HG02623 (cell line): ENCODE measurements at regions not wholly inside any gene's neighbourhood (a gene's known extent, or its start where the extent isn't known, plus 50 kb on each side); places are given as distances from the start of the nearest gene placed in this dataset.
A peak's percentile ranks its signal among the peaks of the same experiment; 100 is the strongest.
"Not testable (repeated sequence)": the region's sequence is repeated elsewhere in the genome, so short reads cannot be mapped to it uniquely, and the experiment has no call there.

ENCODE experiments used
- ATAC-seq: cut with Tn5 transposase; IDR thresholded peaks from one replicate; pipeline ENCODE4 v1.9.1; 2021; ENCODE audit warnings: moderate library complexity; ENCODE audit not compliant: unreplicated experiment

DNA sequence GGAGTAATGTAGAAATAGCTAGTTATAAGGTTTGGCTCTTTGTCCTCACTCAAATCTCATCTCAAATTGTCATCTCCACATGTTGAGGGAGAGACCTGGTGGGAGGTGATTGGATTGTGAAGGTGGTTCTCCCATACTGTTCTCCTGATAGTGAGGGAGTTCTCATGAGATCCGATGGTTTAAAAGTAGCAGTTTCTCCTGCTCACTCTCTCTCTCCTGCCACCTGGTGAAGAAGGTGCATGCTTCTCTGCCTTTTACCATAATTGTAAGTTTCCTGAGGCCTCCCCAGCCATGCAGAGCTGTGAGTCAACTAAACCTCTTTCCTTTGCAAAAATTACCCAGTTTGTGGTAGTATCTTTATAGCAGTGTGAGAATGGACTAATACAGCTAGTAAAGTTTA, 849.4 kb downstream of the DACH1 start:
- no peak for ATAC-seq

DNA sequence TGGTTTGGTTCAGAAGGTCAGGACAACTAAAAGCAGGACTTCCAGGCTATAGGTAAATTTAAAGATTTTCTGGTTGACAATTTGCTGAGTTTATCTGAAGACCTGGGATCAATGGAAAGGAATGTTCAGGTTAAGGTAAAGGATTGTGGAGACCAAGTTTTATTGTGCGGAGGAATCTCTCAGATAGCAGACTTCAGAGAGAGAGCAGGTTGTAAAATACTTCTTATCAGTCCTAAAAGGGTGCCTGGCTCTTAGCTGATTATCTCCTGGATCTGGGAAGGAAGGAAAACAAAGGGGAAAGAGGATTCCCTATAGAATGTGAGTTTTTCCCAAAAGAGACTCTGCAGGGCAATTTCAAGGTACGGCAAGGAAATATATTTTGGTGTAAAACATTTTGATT, 851.5 kb downstream of the DACH1 start:
- no peak for ATAC-seq

DNA sequence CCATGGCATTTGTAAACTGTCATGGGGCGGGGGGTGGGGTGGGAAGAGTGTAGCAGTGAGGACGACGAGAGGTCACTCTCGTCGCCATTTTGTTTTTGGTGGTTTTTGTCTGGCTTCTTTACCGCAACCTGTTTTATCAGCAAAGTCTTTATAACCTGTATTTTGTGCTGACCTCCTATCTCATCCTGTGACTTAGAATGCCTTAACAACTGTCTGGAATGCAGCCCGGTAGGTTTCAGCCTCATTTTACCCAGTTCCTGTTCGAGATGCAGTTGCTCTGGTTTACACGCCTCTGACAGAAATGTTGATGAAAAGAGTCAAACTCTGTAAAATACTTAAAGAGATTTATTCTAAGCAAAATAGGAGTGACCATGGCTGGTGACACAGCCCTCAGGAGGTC, 852.0 kb downstream of the DACH1 start:
- no peak for ATAC-seq

DNA sequence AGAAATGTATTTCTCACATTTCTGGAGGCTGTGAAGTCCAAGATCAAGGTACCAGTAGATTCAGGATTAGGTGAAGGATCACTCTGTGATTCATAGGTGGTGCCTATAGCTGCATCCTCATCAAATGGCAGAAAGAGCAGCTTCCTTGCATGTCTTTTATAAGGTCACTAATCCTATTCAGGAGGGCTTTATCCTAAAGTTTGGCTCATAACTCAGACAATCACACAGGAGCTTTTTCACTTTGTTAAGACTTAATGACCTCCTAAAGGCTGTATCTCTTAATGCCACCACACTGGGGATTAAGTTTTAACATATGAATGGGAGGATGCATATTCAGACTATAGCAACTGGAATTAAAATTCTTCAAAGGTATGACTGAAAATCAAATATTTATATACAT, 861.1 kb downstream of the DACH1 start:
- ATAC-seq, result no peak

DNA sequence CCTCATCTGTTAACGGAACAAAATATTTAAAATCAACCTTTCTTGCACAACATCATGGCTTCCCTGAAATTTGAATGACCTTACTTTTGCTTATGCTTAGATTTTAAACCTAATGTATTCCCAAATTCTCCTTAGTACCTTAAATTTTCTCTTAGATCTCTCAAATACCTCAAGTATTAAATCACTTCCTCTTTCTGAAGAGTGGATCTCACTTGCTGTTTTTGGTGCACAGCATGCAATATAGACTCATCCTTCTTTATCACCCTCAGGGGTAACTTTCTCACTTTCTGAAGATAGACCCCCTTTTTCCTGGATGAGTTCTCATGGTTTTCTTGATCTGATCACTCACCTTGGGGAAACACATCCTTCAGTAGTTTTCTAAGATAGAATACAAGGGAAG, 871.7 kb downstream of the DACH1 start:
- ATAC-seq, result no peak

DNA sequence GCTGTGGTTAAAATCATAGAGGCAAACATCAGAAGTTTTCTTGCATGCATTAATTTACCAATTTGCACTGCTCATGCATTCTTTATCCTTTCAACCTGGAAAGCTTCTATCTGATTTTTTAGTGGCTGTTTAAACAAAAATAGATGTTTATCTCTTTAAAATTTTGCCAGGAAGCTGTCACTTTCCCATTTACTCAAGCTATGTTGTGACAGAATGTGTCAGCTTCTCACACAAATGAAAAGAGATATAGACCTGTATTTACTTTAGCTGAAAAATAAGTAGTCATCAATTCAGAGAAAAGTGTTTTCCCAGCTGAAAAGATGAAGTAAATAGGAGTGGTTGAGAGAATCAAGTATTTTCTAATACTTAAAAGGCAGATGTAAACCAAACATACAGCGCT, 872.8 kb downstream of the DACH1 start:
- ATAC-seq, result no peak

DNA sequence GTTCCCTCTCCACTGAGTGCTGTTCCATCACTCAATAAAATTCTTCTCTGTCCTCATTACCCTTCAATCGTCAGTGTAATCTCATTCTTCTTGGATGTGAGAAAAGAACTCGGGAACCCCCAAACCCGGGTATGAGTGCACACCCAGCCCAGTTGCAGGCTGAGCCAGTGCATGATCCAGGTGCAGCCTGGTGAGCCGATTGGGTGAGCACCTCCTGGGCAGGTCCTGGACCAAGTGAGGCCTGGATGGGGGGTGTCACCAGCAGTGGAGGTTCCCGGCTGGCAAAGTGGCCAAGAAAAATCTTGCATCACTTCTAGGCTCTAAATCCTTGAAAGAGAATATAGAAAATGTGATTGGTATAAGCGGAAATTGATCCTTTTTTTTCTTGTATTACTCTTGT, 878.8 kb upstream of the KLHL1 start:
- no peak for ATAC-seq

DNA sequence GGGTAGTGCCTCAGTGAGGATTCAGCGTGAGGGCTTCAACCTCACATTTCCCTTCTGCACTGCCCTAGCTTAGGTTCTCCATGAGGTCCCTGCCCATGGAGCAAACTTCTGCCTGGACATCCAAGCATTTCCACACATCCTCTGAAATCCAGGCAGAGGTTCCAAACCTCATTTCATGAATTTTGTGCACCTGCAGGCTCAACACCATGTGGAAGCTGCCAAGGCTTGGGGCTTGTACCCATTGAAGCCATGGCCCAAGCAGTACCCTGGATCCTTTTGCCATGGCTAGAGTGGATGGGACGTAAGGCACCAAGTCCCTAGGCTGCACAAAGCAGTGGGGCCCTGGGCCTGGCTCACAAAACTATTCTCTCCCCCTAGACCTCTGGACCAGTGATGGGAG, 877.1 kb upstream of the KLHL1 start:
- no peak for ATAC-seq

DNA sequence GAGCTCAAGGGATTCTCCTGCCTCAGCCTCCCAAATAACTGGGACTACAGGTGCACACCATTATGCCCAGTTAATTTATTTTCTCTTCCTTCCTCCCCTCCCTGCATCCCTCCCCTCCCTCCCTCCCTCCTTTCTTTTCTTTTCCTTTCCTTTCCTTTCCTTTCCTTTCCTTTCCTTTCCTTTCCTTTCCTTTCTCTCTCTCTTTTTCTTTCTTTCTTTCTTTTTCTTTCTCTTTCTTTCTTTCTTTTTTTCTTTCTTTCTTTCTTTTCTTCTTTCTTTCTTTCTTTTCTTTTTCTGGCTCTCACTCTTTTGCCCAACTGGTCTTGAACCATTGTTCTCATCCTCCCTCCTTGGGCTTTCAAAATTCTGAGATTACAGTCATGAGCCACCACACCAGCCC, 873.0 kb upstream of the KLHL1 start:
- not testable (repeated sequence) for ATAC-seq

DNA sequence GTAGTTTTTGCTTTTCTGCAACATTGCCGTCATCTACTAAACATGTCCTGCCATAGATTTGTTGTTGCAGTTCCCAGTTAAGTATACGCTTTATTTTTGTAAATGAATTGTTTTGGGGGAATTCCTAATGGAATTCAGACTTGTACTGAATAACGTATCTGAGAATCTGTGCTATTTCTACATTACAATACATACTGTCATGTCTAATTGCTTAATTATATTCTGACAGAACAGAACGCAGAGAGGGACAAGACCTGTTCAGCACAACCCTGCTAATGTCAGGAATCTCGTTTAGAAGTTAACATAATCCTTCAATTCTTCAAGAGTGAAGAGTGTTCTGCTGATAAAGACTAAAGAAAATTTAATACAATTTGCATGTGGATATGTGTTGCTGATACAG, 861.1 kb upstream of the KLHL1 start:
- no peak for ATAC-seq

DNA sequence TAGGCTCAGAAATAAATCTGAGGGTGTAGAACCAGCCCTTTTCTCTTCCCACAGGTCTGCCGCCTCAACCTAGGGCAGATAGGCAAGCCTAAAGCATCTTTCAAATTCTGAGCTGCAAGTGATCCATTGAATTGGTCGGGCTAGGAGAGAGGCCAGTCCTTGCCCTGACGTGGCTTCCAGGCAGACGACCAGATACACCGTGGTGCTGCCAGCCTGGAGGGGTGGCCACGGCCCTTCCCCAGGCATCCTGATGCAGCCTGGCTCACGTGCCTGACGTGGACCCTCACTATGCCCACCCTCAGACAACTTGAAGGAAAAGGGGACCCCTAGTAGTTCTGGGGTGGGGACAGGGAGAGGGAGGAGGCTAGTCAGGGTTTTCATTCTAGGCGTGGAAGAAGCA, 859.3 kb upstream of the KLHL1 start:
- no peak for ATAC-seq

DNA sequence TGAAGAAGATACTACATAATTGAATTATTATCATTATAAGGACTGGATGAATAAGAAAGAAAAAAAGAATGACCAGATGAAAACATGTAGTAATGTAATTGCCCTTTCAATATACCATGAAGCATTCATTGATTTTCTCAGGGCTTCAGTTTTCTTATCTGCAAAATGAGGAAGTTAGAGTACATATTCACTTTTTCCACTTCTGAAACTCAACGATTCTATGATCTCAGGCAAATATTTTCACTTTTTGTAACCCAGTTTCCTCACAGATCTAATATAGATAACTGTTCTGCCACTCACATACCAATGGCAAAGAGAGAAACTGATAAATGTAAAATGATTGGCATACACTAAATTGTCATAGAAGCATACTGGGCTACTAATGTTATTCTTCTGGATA, 856.6 kb upstream of the KLHL1 start:
- ATAC-seq, result no peak

DNA sequence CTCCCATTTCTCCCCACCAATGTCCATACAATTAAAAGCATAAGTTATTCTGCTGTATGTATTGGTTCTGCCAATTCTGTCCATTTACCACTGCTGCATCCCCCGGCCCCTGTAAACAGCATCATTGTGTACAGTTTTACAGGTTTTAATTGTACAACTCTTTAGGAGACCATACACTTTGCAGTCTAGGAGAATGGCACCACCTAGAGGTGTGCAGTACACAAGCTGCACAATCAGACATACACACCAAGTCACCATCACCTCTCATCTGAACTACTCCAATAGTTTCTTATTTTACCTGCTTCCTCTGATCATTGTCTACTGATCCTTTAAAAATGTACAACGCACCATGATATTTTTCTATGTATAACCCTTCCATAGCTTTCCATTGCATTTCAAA, 855.9 kb upstream of the KLHL1 start:
- no peak for ATAC-seq

DNA sequence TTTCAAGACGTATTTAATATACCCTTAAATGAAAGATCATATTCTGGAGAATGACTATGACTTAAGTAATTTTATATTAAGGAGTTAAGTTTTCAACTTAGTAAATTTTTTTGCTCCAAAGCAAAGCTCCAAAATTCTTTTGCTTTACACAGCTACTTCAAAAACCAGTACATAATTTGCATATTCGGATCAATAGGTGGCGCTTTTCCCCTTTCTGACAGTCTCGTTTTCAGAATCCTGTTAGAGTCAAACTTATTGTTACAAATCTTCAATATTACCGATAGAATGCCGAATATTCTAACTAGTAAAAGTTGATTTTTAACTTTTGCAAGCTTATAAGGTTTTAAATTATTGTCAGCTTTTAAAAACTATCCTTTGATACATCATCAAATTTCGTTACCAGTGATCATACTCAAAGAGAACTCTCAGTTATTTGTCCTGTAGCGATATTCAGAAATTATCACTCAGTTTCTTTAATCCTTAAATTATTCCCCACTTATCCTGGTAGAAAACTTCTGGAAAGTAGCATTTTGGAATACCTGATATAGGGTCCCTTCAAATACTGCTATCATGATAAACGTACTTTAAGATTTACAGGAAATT, 852.7 kb upstream of the KLHL1 start:
- ATAC-seq, result peak; percentile 46

DNA sequence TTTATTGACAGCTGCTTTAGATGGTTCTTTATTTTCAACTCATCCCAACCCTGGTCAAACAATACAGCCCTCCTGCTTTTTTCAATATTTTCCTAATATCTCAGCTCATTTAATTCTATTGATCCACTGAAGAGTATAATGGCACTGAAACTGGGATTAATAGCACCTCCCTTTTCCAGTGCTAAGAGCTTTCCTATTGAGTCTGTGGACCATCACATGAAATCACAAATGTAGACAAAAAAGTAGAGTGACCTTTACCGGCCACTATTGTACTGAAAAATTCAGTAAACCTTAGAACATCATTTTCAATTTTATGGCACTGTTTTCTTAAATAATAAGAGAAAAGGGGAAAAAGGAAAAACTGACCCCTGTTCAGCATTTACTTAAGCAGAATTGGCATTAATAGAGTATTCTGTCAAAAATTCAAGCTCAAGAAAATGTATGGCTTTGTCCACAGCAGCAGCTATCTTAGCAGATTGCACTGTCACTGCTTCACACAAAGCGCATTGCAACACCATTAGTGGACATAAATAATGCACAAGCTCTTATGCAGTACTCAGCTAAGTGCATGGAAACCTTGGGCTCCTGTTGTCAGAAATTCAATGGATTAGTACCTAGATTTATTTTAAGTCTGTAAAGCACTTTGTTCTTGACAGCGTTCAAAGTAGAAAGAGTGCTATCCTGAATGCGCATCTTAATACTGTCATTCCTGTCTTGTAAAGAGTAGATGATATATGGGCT, 851.0 kb upstream of the KLHL1 start:
- no peak for ATAC-seq

DNA sequence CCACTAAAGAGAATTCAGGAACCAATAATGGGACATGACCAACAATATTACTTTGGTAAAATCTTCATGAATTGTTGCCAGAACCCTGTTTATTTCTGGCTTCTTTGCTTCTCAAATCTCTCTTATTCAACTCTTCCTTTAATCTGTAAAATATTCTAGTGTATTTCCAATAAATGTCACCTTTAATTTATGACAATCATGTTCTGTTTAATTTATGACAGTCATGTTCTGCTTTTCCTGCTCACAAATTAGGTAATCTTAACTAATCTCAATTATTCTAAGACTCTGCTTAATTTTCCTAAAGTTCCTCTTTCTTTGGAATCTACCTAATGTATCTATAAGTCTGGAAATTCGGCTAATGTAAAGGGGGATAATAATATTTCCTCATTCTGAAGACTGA, 847.6 kb upstream of the KLHL1 start:
- ATAC-seq, result no peak

DNA sequence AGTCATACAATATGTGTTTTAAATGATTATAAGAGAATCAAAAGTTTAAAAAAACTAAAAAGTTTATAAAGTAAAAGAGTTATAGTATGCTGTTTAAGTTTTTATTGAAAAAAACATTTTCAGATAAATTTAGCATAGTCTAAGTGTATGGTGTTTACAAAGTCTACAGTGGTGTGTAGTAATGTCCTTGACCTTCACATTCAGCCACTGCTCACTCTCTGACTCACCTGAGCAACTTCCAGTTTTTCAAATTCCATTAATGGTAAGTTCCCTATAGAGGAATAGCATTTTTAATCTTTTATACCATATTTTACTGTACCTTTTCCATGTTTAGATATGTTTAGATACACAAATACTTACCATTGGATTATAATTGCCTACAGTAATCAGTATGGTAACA, 842.4 kb upstream of the KLHL1 start:
- no peak for ATAC-seq

DNA sequence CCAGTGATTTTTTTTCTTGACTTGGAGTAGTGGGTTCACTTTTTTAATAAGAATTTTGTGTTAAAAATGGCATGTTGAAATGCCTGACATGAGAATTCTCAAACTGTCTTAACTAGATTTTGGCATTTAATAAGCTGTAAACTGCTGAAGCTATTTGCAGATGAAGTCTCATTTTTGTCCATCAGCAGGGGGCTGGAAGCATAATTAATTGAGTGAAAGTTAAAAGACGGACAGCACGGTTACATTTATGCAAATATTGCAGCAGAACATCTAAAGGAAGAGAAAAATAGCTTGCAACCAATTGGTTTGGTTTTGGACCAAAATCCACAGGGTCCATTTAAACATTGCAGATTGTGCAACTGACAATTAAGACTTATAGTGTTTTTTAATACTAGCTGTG, 837.3 kb upstream of the KLHL1 start:
- no peak for ATAC-seq

DNA sequence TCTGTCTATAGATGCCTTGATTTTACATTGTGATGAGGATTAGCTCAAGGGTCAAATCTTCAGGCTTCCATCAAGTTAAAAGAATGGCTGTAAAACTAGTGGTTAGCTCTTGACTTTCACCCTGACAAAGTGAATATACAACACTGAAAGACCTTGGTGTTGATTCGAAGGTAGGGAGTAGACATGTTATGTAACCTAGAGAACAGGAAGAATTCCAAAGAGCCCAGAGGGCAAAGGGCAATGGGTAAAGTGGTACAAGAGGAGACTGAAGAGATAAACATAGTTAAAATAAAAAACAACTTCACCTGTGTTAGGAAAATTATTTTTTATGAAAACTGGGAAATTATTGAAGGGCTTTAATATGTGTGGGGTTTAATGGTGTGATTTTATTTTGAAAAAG, 833.2 kb upstream of the KLHL1 start:
- ATAC-seq, result no peak

DNA sequence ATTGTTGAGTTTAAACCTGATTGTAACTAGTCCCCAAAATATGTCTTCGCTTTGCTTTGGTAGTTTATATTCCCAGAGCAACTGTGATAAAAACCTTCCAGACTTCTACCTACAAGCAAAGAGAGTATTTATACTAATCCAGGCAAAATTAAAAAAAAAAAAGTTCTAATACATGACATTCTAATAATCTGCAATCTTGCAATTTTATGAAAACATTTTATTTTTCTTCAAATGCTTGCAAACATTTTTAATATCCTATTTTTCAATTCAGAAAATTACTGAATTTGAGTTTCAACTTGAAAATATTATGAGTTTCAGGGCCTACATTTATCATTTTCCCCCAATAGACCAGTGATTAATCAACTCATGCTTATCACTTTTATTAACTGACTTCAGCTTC, 830.2 kb upstream of the KLHL1 start:
- no peak for ATAC-seq

DNA sequence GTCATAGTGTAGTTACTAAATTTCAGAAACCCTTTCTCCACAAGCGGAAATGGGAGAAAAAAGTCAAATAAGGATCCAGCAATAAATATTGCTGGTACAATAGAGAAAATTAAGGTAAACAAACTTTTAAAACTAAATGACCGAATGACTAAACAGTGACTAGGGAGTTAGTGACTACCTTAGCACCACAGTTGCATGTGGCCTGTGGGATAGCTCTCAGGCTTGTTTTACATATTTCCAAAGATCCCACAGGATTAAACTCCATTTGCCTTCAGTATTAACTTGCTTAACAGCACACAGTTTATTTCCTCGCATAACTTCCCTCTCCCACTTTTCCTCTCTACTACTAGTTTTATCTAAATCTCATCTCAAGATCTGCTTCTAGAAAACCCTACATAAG, 824.3 kb upstream of the KLHL1 start:
- ATAC-seq, result no peak

DNA sequence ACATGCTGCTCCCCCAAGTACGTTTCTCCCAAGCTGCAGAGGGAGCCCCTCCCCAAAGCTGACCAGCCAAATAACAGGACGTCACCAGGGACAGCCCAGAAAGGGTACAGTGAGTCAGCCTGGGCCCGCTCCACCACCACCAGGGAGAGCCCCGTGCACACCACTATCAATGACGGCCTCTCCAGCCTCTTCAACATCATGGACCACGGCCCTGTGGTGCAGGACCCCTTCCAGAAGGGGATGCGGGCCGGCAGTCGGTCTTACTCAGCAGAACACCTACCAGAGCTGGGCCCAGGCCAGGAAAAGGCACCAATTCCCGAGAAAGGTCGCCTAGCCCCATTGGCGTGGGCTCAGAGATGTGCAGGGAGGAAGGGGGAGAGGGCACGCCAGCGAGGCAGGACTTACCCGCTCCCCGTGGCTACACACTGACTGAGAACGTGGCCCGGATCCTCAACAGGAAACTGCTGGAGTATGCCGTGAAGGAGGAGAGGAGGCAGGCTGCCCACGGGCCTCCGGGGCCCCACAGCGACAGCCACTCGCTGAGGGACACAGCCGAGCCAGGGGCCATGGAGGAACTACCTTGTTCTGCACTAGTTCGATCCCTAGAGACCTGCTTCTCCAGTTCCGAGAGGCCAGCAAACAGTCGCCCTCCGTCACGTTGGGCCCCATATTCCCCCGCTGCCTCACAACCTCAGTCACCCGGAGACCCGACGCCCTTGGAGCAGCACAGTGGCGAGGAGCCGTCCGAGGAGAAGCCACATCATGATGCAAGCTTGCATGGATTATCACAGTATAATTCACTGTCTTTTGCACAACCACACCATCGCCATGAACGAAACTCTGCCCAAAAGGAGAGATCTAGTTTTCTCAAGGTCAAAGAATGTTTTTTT, 815.9 kb upstream of the KLHL1 start:
- ATAC-seq, result no peak
